GM12878 (cell line): ENCODE measurements at regions not wholly inside any gene's neighbourhood (a gene's known extent, or its start where the extent isn't known, plus 50 kb on each side); places are given as distances from the start of the nearest gene placed in this dataset.

Source experiments
- BACH1 ChIP-seq: fragments of 450-650 bp; IDR thresholded peaks from 2 replicates; pipeline ENCODE4 v1.6.1; 2017; ENCODE audit warnings: mild to moderate bottlenecking, borderline replicate concordance
- EP300 ChIP-seq, 2 experiments: fragments of 150-350 bp in 1 of 2; IDR thresholded peaks; 2 replicates each; pipeline ENCODE4 v1.6.1; 2011 to 2012; ENCODE audit warnings: low read depth in 2 of 2, low read length in 2 of 2, borderline replicate concordance in 1 of 2, improper control_type of control experiment in 1 of 2, inconsistent platforms in 1 of 2; ENCODE audit not compliant: control insufficient read depth in 1 of 2
- EZH2 ChIP-seq: IDR thresholded peaks from 2 replicates; pipeline ENCODE4 v1.6.1; 2012; ENCODE audit warnings: low read depth, mild to moderate bottlenecking, control low read depth, inconsistent platforms, low read length, borderline replicate concordance; ENCODE audit not compliant: control insufficient read depth
- MTA3 ChIP-seq: IDR thresholded peaks from 2 replicates; pipeline ENCODE4 v1.6.1; 2012; ENCODE audit warnings: low read length, inconsistent platforms, borderline replicate concordance
- PML ChIP-seq: IDR thresholded peaks from 2 replicates; pipeline ENCODE4 v1.6.1; 2012; ENCODE audit warnings: low read length, inconsistent platforms
- RAD21 ChIP-seq: IDR thresholded peaks from 2 replicates; pipeline ENCODE4 v1.6.1; 2011; ENCODE audit warnings: mild to moderate bottlenecking, low read depth, low read length, moderate library complexity; ENCODE audit not compliant: insufficient read depth
- RELA ChIP-seq: fragments of 450-650 bp; IDR thresholded peaks from 2 replicates; pipeline ENCODE4 v1.8.0; 2014; ENCODE audit warnings: borderline replicate concordance; ENCODE audit not compliant: partially characterized antibody
- RFX5 ChIP-seq: IDR thresholded peaks from 2 replicates; pipeline ENCODE4 v1.6.1; 2011; ENCODE audit warnings: low read depth, low read length, improper control_type of control experiment
- TCF12 ChIP-seq: IDR thresholded peaks from 2 replicates; pipeline ENCODE4 v1.6.1; 2011; ENCODE audit warnings: low read depth, mild to moderate bottlenecking, low read length
- ZNF274 ChIP-seq: IDR thresholded peaks from one replicate; pipeline ENCODE4 v1.8.0; 2011; ENCODE audit not compliant: insufficient read length, insufficient read depth
- TF ChIP-seq, protein P1 (sequence below), 3 experiments: IDR thresholded peaks in 2 of 3; conservative IDR thresholded peaks in 1 of 3; 2 replicates each; pipeline ENCODE4 v1.5.1; 2011; ENCODE audit warnings: low read depth in 3 of 3, low read length in 3 of 3, mild to moderate bottlenecking in 3 of 3, control low read depth in 2 of 3, moderate library complexity in 2 of 3, inconsistent platforms in 1 of 3, mixed read lengths in 1 of 3; ENCODE audit not compliant: control insufficient read depth in 2 of 3, insufficient read depth in 1 of 3; ENCODE audit errors: extremely low read depth in 1 of 3

DNA sequence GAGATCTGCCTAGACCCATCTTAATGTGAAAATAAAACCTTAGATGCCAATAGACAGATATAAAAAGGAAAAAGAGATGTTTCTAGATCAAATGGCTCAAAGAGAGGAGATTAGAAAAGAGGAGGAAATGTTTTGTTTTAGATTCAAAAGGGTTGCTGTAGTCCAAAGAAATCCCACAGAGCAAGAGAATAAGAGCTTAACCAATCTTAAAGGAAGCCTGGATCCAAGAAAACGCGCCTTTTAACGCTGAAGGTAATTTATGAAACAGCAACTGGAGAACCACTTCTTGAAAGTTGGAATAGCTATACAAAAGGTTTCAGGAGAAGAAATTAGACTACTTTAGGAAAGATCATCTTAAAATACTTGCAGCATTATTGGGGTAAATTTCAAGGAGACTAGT is 298.8 kb downstream of the BRINP2 start:
- TF ChIP-seq MTA3 = no peak
- TF ChIP-seq, protein P1, sequence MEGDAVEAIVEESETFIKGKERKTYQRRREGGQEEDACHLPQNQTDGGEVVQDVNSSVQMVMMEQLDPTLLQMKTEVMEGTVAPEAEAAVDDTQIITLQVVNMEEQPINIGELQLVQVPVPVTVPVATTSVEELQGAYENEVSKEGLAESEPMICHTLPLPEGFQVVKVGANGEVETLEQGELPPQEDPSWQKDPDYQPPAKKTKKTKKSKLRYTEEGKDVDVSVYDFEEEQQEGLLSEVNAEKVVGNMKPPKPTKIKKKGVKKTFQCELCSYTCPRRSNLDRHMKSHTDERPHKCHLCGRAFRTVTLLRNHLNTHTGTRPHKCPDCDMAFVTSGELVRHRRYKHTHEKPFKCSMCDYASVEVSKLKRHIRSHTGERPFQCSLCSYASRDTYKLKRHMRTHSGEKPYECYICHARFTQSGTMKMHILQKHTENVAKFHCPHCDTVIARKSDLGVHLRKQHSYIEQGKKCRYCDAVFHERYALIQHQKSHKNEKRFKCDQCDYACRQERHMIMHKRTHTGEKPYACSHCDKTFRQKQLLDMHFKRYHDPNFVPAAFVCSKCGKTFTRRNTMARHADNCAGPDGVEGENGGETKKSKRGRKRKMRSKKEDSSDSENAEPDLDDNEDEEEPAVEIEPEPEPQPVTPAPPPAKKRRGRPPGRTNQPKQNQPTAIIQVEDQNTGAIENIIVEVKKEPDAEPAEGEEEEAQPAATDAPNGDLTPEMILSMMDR (IDR thresholded peaks at IDR 0.05 in 2 of 3, conservative IDR thresholded peaks at IDR 0.05 in 1 of 3; ENCODE audit: control insufficient read depth in 2 of 3, extremely low read depth in 1 of 3, insufficient read depth in 1 of 3, low read depth in 3 of 3, low read length in 3 of 3) = no peak
- TF ChIP-seq EP300 (IDR thresholded peaks at IDR 0.05; ENCODE audit: borderline replicate concordance in 1 of 2, control insufficient read depth in 1 of 2, low read depth in 2 of 2, low read length in 2 of 2) = no peak
- no peak for TF ChIP-seq RFX5
- TF ChIP-seq PML = no peak
- TF ChIP-seq ZNF274 = no peak
- no peak for TF ChIP-seq BACH1
- TF ChIP-seq RAD21 = no peak
- no peak for TF ChIP-seq EZH2
- TF ChIP-seq RELA = no peak
- TF ChIP-seq TCF12 = no peak
